H1 (cell line): ENCODE measurements at regions not wholly inside any gene's neighbourhood (a gene's known extent, or its start where the extent isn't known, plus 50 kb on each side); places are given as distances from the start of the nearest gene placed in this dataset.
A peak's percentile ranks its signal among the peaks of the same experiment; 100 is the strongest.

Source experiments
- CTCF ChIA-PET: fragments of 300-600 bp; sonication (Branson Sonifier 250); formaldehyde crosslinking; loops from one replicate; lab custom pipeline; 2021; ENCODE audit not compliant: partially characterized antibody; lab: Charles Lee
- POLR2A ChIA-PET: fragments of 300-600 bp; sonication (Branson Sonifier 250); formaldehyde crosslinking; loops from one replicate; lab custom pipeline; 2021; ENCODE audit warnings: inconsistent platforms; ENCODE audit not compliant: partially characterized antibody; lab: Charles Lee
- DNase-seq, 2 experiments: peaks; one replicate each; pipeline versions ENCODE4 v3.0.0 to v3.0.0-alpha.2; 2010 to 2022; ENCODE audit warnings: low spot score in 2 of 2, low read depth in 1 of 2, mixed read lengths in 1 of 2
- FAIRE-seq: peaks from 2 replicates; lab custom pipeline; 2011; peaks lifted over from hg19 to GRCh38; lab: Jason Lieb, UNC
- H2AFZ ChIP-seq: 2 replicates; pipeline ENCODE4 v1.8.1; 2012; ENCODE audit warnings: low read length, inconsistent platforms
- H2AK5ac ChIP-seq: 2 replicates; pipeline ENCODE4 v1.6.1; 2013; ENCODE audit warnings: low read depth, low read length
- H2BK120ac ChIP-seq: replicated peaks from 2 replicates; pipeline ENCODE3; 2013; ENCODE audit warnings: low read depth, low read length, inconsistent platforms
- H2BK12ac ChIP-seq: 2 replicates; pipeline ENCODE4 v1.6.1; 2013; ENCODE audit warnings: low read depth, low read length
- H2BK15ac ChIP-seq: 2 replicates; pipeline ENCODE4 v1.6.1; 2013; ENCODE audit warnings: low read length
- H2BK20ac ChIP-seq: 2 replicates; pipeline ENCODE4 v1.6.1; 2013; ENCODE audit warnings: low read length
- H2BK5ac ChIP-seq: 2 replicates; pipeline ENCODE4 v1.6.1; 2013; ENCODE audit warnings: low read depth, low read length
- H3K14ac ChIP-seq: 2 replicates; pipeline ENCODE4 v1.6.1; 2013; ENCODE audit warnings: inconsistent platforms; ENCODE audit not compliant: insufficient read length
- H3K18ac ChIP-seq: 2 replicates; pipeline ENCODE4 v1.6.1; 2013; ENCODE audit warnings: low read length; ENCODE audit errors: extremely low read depth
- H3K23ac ChIP-seq: 2 replicates; pipeline ENCODE4 v1.6.1; 2013; ENCODE audit warnings: inconsistent platforms; ENCODE audit not compliant: insufficient read length
- H3K23me2 ChIP-seq: 2 replicates; pipeline ENCODE4 v1.6.1; 2013; ENCODE audit warnings: low read depth, low read length
- H3K27ac ChIP-seq: 2 replicates; pipeline ENCODE4 v1.6.1; 2011; ENCODE audit warnings: low read depth, low read length, inconsistent platforms
- H3K27me3 ChIP-seq, 4 experiments: replicated peaks in 1 of 4; 1 replicate in 1 of 4; 2 replicates in 3 of 4; pipeline versions ENCODE4 v1.6.1 to v1.8.1; 2011 to 2013; ENCODE audit warnings: low read length in 3 of 4, mild to moderate bottlenecking in 3 of 4, inconsistent platforms in 2 of 4, mixed read lengths in 2 of 4, moderate library complexity in 1 of 4; ENCODE audit not compliant: control insufficient read depth in 3 of 4, insufficient read depth in 3 of 4; ENCODE audit errors: extremely low read depth in 1 of 4
- H3K36me3 ChIP-seq, 4 experiments: 2 replicates each; pipeline versions ENCODE4 v1.6.1 to v1.8.1; 2011 to 2013; ENCODE audit warnings: mild to moderate bottlenecking in 4 of 4, low read length in 3 of 4, moderate library complexity in 2 of 4, control low read depth in 1 of 4, inconsistent platforms in 1 of 4; ENCODE audit not compliant: insufficient read depth in 4 of 4, control insufficient read depth in 2 of 4
- H3K4ac ChIP-seq: replicated peaks from 2 replicates; pipeline ENCODE3; 2013; ENCODE audit warnings: low read length, low read depth, mixed read lengths, inconsistent platforms; ENCODE audit not compliant: insufficient read length
- H3K4me1 ChIP-seq, 4 experiments: replicated peaks in 1 of 4; 1 replicate in 1 of 4; 2 replicates in 3 of 4; pipeline versions ENCODE4 v1.6.1 to v1.8.1; 2011 to 2013; ENCODE audit warnings: low read length in 3 of 4, inconsistent platforms in 2 of 4, mixed read lengths in 1 of 4; ENCODE audit not compliant: insufficient read depth in 4 of 4, control insufficient read depth in 3 of 4
- H3K4me2 ChIP-seq, 2 experiments: 2 replicates each; pipeline versions ENCODE4 v1.6.1 to v1.8.1; 2011 to 2013; ENCODE audit warnings: low read depth in 2 of 2, low read length in 2 of 2, control low read depth in 1 of 2, inconsistent platforms in 1 of 2, mild to moderate bottlenecking in 1 of 2; ENCODE audit not compliant: insufficient read depth in 1 of 2
- H3K4me3 ChIP-seq, 4 experiments: fragments of 200-600, 300-600 bp in 1 of 4; sonication (generic), shearing (Covaris generic), sonication (Bioruptor Twin) in 1 of 4; 2 replicates each; pipeline versions ENCODE4 v1.5.1 to v1.8.1; 2011 to 2016; ENCODE audit warnings: low read length in 4 of 4, low read depth in 3 of 4, control low read depth in 2 of 4, inconsistent platforms in 2 of 4, mild to moderate bottlenecking in 2 of 4, mixed read lengths in 1 of 4, moderate library complexity in 1 of 4; ENCODE audit not compliant: insufficient read depth in 2 of 4; ENCODE audit errors: extremely low read depth in 1 of 4
- H3K56ac ChIP-seq: replicated peaks from 2 replicates; pipeline ENCODE3; 2013; ENCODE audit warnings: low read depth, mild to moderate bottlenecking, mixed read lengths, low read length, inconsistent platforms; ENCODE audit not compliant: insufficient read length
- H3K79me1 ChIP-seq: 2 replicates; pipeline ENCODE4 v1.6.1; 2013; ENCODE audit warnings: low read depth, low read length, control low read depth
- H3K79me2 ChIP-seq, 2 experiments: 2 replicates each; pipeline versions ENCODE4 v1.6.1 to v1.8.1; 2012 to 2013; ENCODE audit warnings: low read length in 2 of 2, mild to moderate bottlenecking in 2 of 2, inconsistent platforms in 1 of 2; ENCODE audit not compliant: insufficient read depth in 2 of 2, control insufficient read depth in 1 of 2
- H3K9ac ChIP-seq, 4 experiments: replicated peaks in 1 of 4; 1 replicate in 1 of 4; 2 replicates in 3 of 4; pipeline versions ENCODE4 v1.6.1 to v1.8.1; 2011 to 2013; ENCODE audit warnings: low read depth in 3 of 4, low read length in 3 of 4, control low read depth in 2 of 4, mild to moderate bottlenecking in 2 of 4, moderate library complexity in 2 of 4, inconsistent platforms in 1 of 4; ENCODE audit errors: extremely low read depth in 1 of 4
- H3K9me3 ChIP-seq, 2 experiments: 2 replicates each; pipeline versions ENCODE4 v1.6.1 to v1.8.1; 2012 to 2013; ENCODE audit warnings: mild to moderate bottlenecking in 2 of 2, moderate library complexity in 2 of 2, control low read depth in 1 of 2, inconsistent platforms in 1 of 2, low read depth in 1 of 2, low read length in 1 of 2, mixed read lengths in 1 of 2; ENCODE audit not compliant: insufficient read depth in 2 of 2
- H4K20me1 ChIP-seq, 2 experiments: replicated peaks in 1 of 2; 2 replicates each; pipeline versions ENCODE3 to v1.8.1; 2011 to 2013; ENCODE audit warnings: inconsistent platforms in 2 of 2, low read length in 2 of 2, mild to moderate bottlenecking in 1 of 2; ENCODE audit not compliant: insufficient read depth in 2 of 2, control insufficient read depth in 1 of 2
- H4K5ac ChIP-seq: 2 replicates; pipeline ENCODE4 v1.6.1; 2013; ENCODE audit warnings: low read length, low read depth, mixed read lengths, inconsistent platforms; ENCODE audit not compliant: insufficient read length
- H4K8ac ChIP-seq: 2 replicates; pipeline ENCODE4 v1.8.0; 2013; ENCODE audit warnings: mild to moderate bottlenecking, moderate library complexity, low read length, inconsistent platforms; ENCODE audit not compliant: insufficient read depth; ENCODE audit errors: extremely low read depth
- H4K91ac ChIP-seq: replicated peaks from 2 replicates; pipeline ENCODE3; 2013; ENCODE audit warnings: low read length, mixed read lengths, inconsistent platforms; ENCODE audit not compliant: insufficient read length
- BACH1 ChIP-seq: IDR thresholded peaks from 2 replicates; pipeline ENCODE4 v1.6.1; 2012; ENCODE audit warnings: low read length, improper control_type of control experiment
- EP300 ChIP-seq, 2 experiments: IDR thresholded peaks; 1 replicate in 1 of 2; 2 replicates in 1 of 2; pipeline ENCODE4 v1.6.1; 2011 to 2012; ENCODE audit warnings: low read depth in 2 of 2, low read length in 2 of 2, mild to moderate bottlenecking in 2 of 2, borderline replicate concordance in 1 of 2, inconsistent platforms in 1 of 2, moderate library complexity in 1 of 2
- KDM5A ChIP-seq: fragments of 200-600 bp; IDR thresholded peaks from 2 replicates; pipeline ENCODE4 v1.7.1; 2012; ENCODE audit warnings: mild to moderate bottlenecking, low read length, inconsistent platforms, mixed read lengths
- POU5F1 ChIP-seq: IDR thresholded peaks from 2 replicates; pipeline ENCODE4 v1.6.1; 2011; ENCODE audit warnings: low read depth, mild to moderate bottlenecking, low read length, moderate library complexity
- SUZ12 ChIP-seq: fragments of 200-600 bp; sonication (generic); IDR thresholded peaks from 2 replicates; pipeline ENCODE4 v1.6.1; 2012; ENCODE audit warnings: mild to moderate bottlenecking, inconsistent platforms, low read length, moderate library complexity, mixed read lengths
- TF ChIP-seq, protein P1 (sequence below): IDR thresholded peaks from 2 replicates; pipeline ENCODE4 v1.6.1; 2011; ENCODE audit warnings: low read depth, mild to moderate bottlenecking, low read length; ENCODE audit not compliant: insufficient read depth
- TF ChIP-seq, protein P2 (sequence below): IDR thresholded peaks from 2 replicates; pipeline ENCODE4 v1.6.1; 2011; ENCODE audit warnings: low read length, improper control_type of control experiment

GRCh38 chr3:80542456-80542855 is 774.7 kb upstream of the ROBO1 start:
- Histone ChIP-seq H4K91ac (no peak overlapping the region), H3K4me2 (no peak overlapping the region), H3K18ac (no peak overlapping the region), H3K14ac (no peak overlapping the region), H4K5ac (no peak overlapping the region), H3K4me3 (no peak overlapping the region), H4K8ac (no peak overlapping the region), H3K36me3 (no peaks in the 10 kb centered on the region), H2AFZ (0 out of 2 replicates have a peak overlapping the region, but pooled peaks have one; percentile 8), H3K4me1 (no peaks in the 10 kb centered on the region), H2AK5ac (no peak overlapping the region), H2BK12ac (no peak overlapping the region), H3K79me1 (no peaks in the 10 kb centered on the region), H2BK20ac (no peak overlapping the region), H4K20me1 (no peaks in the 10 kb centered on the region), H3K9ac (no peak overlapping the region), H3K27ac (no peak overlapping the region), H2BK5ac (no peak overlapping the region), H2BK15ac (no peak overlapping the region), H2BK120ac (no peak overlapping the region), H3K9me3 (no peaks in the 10 kb centered on the region), H3K4ac (no peak overlapping the region), H3K79me2 (no peaks in the 10 kb centered on the region), H3K56ac (no peak overlapping the region), H3K23me2 (no peaks in the 10 kb centered on the region; the same call in 1 of the 2 replicates), H3K27me3 (no peaks in the 10 kb centered on the region), H3K23ac (no peak overlapping the region)
- TF ChIP-seq POU5F1 (no peak), BACH1 (no peak), KDM5A (no peak), EP300 (IDR thresholded peaks at IDR 0.05; ENCODE audit: borderline replicate concordance in 1 of 2, low read depth in 2 of 2, low read length in 2 of 2) (no peak), SUZ12 (no peak)
- TF ChIP-seq, protein P1, sequence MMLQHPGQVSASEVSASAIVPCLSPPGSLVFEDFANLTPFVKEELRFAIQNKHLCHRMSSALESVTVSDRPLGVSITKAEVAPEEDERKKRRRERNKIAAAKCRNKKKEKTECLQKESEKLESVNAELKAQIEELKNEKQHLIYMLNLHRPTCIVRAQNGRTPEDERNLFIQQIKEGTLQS: no peak
- TF ChIP-seq, protein P2, sequence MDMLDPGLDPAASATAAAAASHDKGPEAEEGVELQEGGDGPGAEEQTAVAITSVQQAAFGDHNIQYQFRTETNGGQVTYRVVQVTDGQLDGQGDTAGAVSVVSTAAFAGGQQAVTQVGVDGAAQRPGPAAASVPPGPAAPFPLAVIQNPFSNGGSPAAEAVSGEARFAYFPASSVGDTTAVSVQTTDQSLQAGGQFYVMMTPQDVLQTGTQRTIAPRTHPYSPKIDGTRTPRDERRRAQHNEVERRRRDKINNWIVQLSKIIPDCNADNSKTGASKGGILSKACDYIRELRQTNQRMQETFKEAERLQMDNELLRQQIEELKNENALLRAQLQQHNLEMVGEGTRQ: no peak
- CTCF ChIA-PET: no interaction called here
- DNase-seq: no peak
- POLR2A ChIA-PET: no interaction called here
- FAIRE-seq: no peak
